ENCODE measurements at regions not wholly inside any gene's neighbourhood (a gene's known extent, or its start where the extent isn't known, plus 50 kb on each side); places are given as distances from the start of the nearest gene placed in this dataset.

DNA sequence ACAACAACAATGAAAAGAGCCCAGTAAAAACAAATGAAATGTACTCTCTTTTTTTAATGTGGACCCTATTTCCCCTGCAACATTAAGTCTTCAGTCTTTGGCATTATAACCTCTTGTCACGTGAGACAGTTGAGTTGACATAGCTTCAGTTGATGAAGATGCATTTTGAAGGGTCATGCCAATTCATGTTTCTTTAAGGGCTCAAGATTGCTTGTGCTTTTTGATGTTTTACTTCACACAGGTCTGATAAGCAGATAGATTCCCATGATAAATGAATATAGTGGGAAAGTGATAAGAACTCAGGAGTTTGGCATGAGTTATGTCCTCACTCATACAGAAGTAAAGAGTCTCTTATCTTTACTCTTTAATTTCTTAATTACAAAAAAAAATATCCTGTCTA is 229.4 kb downstream of the SNCAIP start:
- CTCF ChIA-PET: no interaction called here
- H3K4me1 ChIP-seq (ENCODE audit: control insufficient read depth, insufficient read depth, low read length): no peaks in the 10 kb centered on the region
- POLR2A ChIA-PET: no interaction called here

GRCh38 chr5:122545986-122546385 is 228.9 kb upstream of the SNX2 start:
- Histone ChIP-seq H3K9me3 (ENCODE audit: control insufficient read depth, insufficient read depth, low read depth, low read length) (no peaks in the 10 kb centered on the region), H3K4me3 (ENCODE audit: low read depth, low read length) (no peak overlapping the region), H3K36me3 (ENCODE audit: control insufficient read depth in 2 of 2, insufficient read depth in 1 of 2, low read length in 2 of 2) (no peaks in the 10 kb centered on the region), H3K27ac (ENCODE audit: extremely low read depth, low read depth, low read length) (no peak overlapping the region), H3K4me1 (ENCODE audit: control insufficient read depth, insufficient read depth, low read length) (no peaks in the 10 kb centered on the region)
- ChIA-PET POLR2A (no interaction called here), CTCF (interaction anchor here (0.6 to 0.9 kb wide), 2 partner anchors 14 to 46 kb away, joined by 3 read pairs; no protein-coding TSS in a partner anchor)
- no peak for TF ChIP-seq GLI2 (tag by site-specific recombination; IDR thresholded peaks at IDR 0.05; ENCODE audit: borderline replicate concordance, low read depth)
- no peak for TF ChIP-seq ZNF114 (tag by site-specific recombination; IDR thresholded peaks at IDR 0.05)
- TF ChIP-seq ZNF776 (tag by site-specific recombination; IDR thresholded peaks at IDR 0.05; ENCODE audit: borderline replicate concordance): no peak
- TF ChIP-seq MYNN (tag by site-specific recombination; IDR thresholded peaks at IDR 0.05; ENCODE audit: borderline replicate concordance): no peak
- no peak for TF ChIP-seq ZNF16 (tag by site-specific recombination; IDR thresholded peaks at IDR 0.05; ENCODE audit: low read depth)
- TF ChIP-seq AEBP2 (tag by site-specific recombination; IDR thresholded peaks at IDR 0.05; ENCODE audit: borderline replicate concordance): no peak
- TF ChIP-seq ZNF184 (tag by site-specific recombination; IDR thresholded peaks at IDR 0.05): no peak
- no peak for TF ChIP-seq ZFP37 (tag by site-specific recombination; IDR thresholded peaks at IDR 0.05)
- no peak for TF ChIP-seq ZNF214 (tag by site-specific recombination; IDR thresholded peaks at IDR 0.05; ENCODE audit: borderline replicate concordance)
- TF ChIP-seq ZNF394 (tag by site-specific recombination; IDR thresholded peaks at IDR 0.05; ENCODE audit: borderline replicate concordance): no peak
- no peak for TF ChIP-seq TRIM28 (IDR thresholded peaks at IDR 0.05; ENCODE audit: borderline replicate concordance, low read length)
- no peak for TF ChIP-seq TCF7L2 (IDR thresholded peaks at IDR 0.05; ENCODE audit: borderline replicate concordance, low read depth, low read length)

More for the DNA sequence above, 229.4 kb downstream of the SNCAIP start:
- H3K27ac ChIP-seq (ENCODE audit: extremely low read depth, low read depth, low read length): no peak overlapping the region
- no peaks in the 10 kb centered on the region for H3K9me3 ChIP-seq (ENCODE audit: control insufficient read depth, insufficient read depth, low read depth, low read length)
- no peak overlapping the region for H3K4me3 ChIP-seq (ENCODE audit: low read depth, low read length)
- no peaks in the 10 kb centered on the region for H3K36me3 ChIP-seq (ENCODE audit: control insufficient read depth in 2 of 2, insufficient read depth in 1 of 2, low read length in 2 of 2)
- no peak for TF ChIP-seq KLF10 (tag by site-specific recombination; IDR thresholded peaks at IDR 0.05)
- TF ChIP-seq ZNF335 (tag by site-specific recombination; conservative IDR thresholded peaks at IDR 0.05): no peak
- TF ChIP-seq TCF7L2 (IDR thresholded peaks at IDR 0.05; ENCODE audit: borderline replicate concordance, low read depth, low read length): peak; percentile 59; the same call in 1 of the 2 replicates

- CTCF ChIA-PET: no interaction called here
- POLR2A ChIA-PET: no interaction called here
- Histone ChIP-seq H3K9me3 (ENCODE audit: control insufficient read depth, insufficient read depth, low read depth, low read length) (no peaks in the 10 kb centered on the region), H3K36me3 (ENCODE audit: control insufficient read depth in 2 of 2, insufficient read depth in 1 of 2, low read length in 2 of 2) (no peaks in the 10 kb centered on the region), H3K27ac (ENCODE audit: extremely low read depth, low read depth, low read length) (no peak overlapping the region), H3K4me1 (ENCODE audit: control insufficient read depth, insufficient read depth, low read length) (no peaks in the 10 kb centered on the region), H3K4me3 (ENCODE audit: low read depth, low read length) (no peak overlapping the region)
- TF ChIP-seq BCL6B (tag by site-specific recombination; IDR thresholded peaks at IDR 0.05): peak; percentile 94
- no peak for TF ChIP-seq ZNF274 (IDR thresholded peaks at IDR 0.05; ENCODE audit: low read length)
- no peak for TF ChIP-seq ZNF274 (tag by site-specific recombination; IDR thresholded peaks at IDR 0.05; ENCODE audit: borderline replicate concordance)
- TF ChIP-seq ZNF311 (tag by site-specific recombination; IDR thresholded peaks at IDR 0.05; ENCODE audit: borderline replicate concordance): no peak
- no peak for TF ChIP-seq ZNF501 (tag by site-specific recombination; IDR thresholded peaks at IDR 0.05)
- TF ChIP-seq ZNF24 (tag by site-specific recombination; IDR thresholded peaks at IDR 0.05): no peak
- no peak for TF ChIP-seq ZNF654 (tag by site-specific recombination; IDR thresholded peaks at IDR 0.05; ENCODE audit: low read depth)
- TF ChIP-seq, protein P1, sequence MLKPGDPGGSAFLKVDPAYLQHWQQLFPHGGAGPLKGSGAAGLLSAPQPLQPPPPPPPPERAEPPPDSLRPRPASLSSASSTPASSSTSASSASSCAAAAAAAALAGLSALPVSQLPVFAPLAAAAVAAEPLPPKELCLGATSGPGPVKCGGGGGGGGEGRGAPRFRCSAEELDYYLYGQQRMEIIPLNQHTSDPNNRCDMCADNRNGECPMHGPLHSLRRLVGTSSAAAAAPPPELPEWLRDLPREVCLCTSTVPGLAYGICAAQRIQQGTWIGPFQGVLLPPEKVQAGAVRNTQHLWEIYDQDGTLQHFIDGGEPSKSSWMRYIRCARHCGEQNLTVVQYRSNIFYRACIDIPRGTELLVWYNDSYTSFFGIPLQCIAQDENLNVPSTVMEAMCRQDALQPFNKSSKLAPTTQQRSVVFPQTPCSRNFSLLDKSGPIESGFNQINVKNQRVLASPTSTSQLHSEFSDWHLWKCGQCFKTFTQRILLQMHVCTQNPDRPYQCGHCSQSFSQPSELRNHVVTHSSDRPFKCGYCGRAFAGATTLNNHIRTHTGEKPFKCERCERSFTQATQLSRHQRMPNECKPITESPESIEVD (tag by site-specific recombination; IDR thresholded peaks at IDR 0.05): peak; percentile 36; the same call in 1 of the 2 replicates
- TF ChIP-seq, protein P2, sequence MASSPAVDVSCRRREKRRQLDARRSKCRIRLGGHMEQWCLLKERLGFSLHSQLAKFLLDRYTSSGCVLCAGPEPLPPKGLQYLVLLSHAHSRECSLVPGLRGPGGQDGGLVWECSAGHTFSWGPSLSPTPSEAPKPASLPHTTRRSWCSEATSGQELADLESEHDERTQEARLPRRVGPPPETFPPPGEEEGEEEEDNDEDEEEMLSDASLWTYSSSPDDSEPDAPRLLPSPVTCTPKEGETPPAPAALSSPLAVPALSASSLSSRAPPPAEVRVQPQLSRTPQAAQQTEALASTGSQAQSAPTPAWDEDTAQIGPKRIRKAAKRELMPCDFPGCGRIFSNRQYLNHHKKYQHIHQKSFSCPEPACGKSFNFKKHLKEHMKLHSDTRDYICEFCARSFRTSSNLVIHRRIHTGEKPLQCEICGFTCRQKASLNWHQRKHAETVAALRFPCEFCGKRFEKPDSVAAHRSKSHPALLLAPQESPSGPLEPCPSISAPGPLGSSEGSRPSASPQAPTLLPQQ (tag by site-specific recombination; IDR thresholded peaks at IDR 0.05): no peak
- no peak for TF ChIP-seq ZNF571 (tag by site-specific recombination; IDR thresholded peaks at IDR 0.05)
- TF ChIP-seq SP2 (tag by site-specific recombination; IDR thresholded peaks at IDR 0.05): no peak
These were observed 227.7 kb upstream of the SNX2 start for GRCh38 chr5:122547219-122547618.

Measured in HEK293 (cell line).